ENCODE measurements at regions not wholly inside any gene's neighbourhood (a gene's known extent, or its start where the extent isn't known, plus 50 kb on each side); places are given as distances from the start of the nearest gene placed in this dataset.

- no peak for TF ChIP-seq POLR2A (IDR thresholded peaks at IDR 0.05)
- TF ChIP-seq CTCF (IDR thresholded peaks at IDR 0.05), result no peak
Measured at GRCh38 chr1:175874081-175874480, 130.7 kb upstream of the TNR start.
